GM18502 (cell line): ENCODE measurements at regions not wholly inside any gene's neighbourhood (a gene's known extent, or its start where the extent isn't known, plus 50 kb on each side); places are given as distances from the start of the nearest gene placed in this dataset.
"Not testable (repeated sequence)": the region's sequence is repeated elsewhere in the genome, so short reads cannot be mapped to it uniquely, and the experiment has no call there.

Experiments
- ATAC-seq: cut with Tn5 transposase; IDR thresholded peaks from one replicate; pipeline ENCODE4 v1.9.1; 2021; ENCODE audit warnings: mild to moderate bottlenecking; ENCODE audit not compliant: unreplicated experiment, poor library complexity

DNA sequence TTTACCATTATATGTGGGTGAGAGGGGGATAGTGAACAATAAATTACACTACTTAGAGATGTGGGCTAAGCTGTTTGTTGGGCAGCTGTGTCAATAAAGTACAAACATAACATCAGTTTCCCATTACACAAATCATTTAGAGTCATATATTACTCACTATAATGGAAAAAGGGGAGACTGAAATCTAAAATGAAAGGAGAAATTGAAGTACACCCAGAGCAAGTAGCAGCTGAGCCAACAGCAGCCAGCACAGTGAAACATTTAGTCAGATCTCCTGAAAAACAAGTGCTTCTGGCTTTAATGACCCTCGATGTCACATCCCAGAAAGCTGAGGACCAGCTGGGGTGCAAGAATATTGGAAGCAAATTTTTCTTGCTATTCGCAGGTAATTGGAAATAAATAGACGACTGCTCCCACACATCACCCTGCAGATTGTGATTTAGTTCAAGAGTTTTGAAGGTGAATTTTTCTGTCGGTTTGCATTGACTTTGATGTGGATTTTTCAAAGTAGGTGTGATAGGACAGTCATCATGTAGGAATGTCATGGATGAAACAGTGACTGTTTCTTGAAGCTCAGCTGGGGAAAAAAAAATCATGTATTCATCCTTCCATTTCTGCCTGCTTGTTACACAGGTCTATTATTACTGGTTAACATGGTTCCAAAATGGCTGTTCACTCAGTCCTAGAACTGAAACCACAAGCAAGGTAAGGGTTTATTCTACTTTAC, 1607.3 kb upstream of the CELF4 start:
- no peak for ATAC-seq

DNA sequence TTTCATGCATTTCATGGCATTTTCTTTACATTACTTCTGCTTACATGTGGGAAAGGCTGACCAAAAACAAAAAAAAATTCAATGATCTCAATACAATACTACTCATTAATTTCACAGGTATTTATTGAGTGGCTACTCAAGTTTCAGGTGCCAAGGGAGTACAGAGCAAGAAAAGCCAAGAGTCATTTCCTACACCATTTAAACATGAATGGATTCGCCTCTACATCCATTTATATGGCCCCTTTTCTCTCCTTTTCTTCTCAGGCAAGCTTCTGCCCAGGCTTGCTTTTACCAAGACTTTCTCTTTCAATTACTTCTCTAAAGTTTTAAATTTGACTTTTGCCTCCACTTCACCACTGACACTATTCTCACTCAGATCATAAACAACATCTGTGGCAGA, 1603.1 kb upstream of the CELF4 start:
- no peak for ATAC-seq

DNA sequence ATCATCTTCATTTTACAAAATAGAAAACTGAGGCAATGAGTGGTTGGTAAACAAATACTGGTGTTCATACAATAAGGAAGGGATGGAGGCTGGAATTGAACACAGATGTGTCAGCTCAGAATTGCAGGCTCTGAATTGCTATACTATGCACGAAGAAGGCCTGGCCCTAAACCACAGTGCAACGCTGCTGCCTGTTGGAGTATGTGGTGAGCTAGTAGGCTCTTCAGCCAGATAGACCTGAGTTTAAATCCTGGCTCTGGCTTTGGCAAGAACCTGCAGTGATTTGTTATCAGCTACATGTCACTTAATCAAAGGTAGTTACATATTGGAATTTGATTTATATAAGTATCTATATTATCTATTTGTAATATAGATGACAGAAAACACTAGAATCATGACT, 1602.4 kb upstream of the CELF4 start:
- ATAC-seq: no peak

DNA sequence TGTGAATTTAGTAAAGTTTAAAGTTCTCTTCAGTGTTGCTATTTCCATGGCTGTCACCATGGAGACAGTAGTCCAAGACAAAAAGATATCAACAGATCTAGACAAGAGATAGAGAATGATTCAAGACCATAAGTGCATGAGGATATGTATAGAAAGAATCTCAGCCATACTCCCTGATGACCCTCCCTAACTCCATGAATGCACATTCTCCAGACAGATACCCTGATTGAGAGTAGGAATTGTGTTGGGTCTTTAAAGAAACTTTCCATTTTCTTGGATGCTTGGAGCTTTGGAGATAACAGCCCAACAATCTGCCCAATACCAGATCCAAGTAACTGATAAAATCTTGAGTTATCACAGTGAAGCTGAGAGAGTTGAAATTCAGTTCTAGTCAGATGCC, 1601.2 kb upstream of the CELF4 start:
- no peak for ATAC-seq

DNA sequence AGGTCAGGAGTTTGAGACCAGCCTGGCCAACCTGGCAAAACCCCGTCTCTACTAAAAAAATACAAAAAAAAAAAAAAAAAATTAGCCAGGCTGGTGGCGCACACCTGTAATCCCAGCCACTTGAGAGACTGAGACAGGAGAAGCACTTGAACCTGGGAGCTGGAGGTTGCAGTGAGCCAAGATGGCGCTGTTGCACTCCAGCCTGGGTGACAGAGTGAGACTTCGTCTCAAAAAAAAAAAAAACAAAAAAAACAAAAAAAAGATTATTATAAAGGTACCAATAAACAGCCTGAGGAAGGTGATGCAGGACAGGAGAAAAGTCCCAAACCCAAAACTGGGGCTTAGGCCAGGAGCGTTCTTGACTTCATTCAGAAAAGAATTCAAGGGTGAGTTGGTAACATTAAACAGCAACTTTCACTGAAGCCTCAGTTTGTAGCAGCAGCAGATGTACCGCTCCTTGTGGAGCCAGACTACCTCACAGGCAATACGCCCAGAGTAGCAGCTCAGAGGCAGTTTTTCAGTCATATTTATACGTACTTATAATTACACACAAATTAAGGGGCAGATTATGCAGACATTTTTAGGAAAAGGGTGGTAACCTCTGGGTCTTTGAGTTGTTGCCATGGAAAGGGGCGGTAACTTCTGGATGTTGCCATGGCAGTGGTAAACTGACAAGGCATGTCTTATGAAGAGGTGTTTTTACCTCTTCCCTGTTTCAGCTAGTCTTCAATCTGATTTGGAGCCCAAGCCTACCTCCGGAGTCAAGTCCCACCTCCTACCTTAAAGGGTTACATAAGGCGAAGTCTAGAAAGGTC, 1596.6 kb upstream of the CELF4 start:
- no peak for ATAC-seq

DNA sequence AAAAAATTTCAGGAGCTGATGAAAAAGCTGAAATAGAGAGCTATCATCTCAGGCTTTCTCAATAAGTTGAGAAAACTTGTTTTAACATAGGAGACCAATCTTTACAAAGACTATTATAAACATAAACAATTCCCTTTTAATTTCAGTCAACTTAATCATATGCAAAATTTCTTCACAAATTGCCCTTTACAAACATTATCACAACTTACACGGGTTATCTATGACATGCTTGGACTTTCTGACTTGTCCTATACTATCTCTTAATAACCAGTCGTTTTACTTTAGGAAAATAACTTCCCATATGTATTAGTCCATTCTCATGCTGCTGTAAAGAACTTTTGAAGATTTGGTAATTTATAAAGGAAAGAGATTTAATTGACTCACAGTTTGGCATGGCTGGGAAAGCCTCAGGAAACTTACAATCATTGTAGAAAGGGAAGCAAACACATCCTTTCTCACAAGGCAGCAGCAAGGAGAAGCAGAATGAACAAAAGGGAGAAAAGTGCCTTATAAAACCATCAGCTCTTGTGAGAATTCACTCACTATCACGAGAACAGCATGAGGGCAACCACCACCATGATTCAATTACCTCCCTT, 1583.7 kb upstream of the CELF4 start:
- no peak for ATAC-seq

DNA sequence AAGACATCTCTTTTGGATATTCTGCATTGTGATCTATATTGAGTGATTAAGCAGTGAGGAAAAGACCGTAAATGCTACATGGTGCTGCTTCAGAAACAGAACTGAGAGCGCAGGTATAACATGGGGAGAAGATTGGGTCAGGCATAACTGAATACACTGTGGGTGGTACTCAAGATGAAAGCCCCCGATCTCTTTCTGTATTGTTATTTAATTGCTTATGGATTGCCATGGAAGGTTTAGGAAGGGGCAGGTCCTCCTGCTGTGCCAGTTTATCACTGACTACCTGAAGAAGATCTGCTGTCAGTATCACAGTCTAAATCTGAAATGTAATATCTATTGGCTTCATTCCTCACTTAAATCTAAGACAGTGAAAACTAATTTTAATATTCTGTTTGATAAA, 1568.7 kb upstream of the CELF4 start:
- no peak for ATAC-seq

DNA sequence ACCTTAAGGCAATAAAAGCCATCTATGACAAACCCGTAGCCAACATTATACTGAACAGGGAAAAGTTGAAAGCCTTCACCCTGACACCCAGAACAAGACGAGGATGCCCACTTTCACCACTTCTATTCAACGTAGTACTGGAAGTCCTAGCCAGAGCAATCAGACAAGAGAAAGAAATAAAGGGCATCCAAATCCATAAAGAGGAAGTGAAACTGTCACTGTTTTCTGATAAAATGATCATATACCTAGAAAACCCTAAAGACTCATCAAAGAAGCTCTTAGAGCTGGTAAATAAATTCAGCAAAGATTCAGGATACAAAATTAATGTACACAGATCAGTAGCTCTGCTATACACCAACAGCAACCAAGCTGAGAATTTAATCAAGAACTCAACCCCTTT, 1561.9 kb upstream of the CELF4 start:
- ATAC-seq: not testable (repeated sequence)

DNA sequence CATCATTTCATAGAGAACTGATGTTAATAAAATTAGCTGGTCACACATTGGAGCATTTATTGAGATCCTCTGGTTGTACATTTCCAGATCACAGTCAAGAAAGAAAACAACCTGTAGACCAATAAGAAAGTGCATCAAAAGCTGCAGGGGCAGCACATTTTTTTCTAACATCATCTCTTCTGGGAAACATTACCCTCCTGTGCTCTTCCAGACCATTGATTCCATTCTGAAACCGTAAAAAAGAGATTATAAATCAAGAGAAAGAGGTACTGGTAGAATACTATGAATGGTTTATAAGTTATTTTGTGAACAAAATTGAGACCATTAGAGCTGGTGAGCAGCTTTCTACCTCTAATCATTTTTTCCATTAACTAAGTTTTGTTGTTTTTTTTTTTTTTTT, 1548.2 kb upstream of the CELF4 start:
- ATAC-seq: no peak

DNA sequence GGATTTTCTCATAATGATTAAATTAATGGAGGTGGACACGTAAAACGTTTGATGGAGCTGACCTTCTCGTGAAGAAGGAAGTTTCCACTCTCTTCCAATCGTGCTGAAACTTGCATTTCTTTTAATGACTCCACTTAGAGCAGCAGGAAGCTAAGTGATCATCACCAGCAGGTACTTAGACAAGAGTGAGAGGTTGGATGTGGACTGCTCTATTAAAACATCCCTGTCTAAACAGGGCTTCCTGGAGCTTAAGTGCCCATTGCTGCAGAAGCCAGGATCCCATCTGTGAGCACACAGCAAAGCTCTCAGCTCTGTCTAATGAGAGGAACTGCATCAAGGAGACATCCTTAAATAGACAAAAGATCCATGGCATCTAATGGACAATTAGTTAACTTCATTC, 1539.5 kb upstream of the CELF4 start:
- no peak for ATAC-seq

DNA sequence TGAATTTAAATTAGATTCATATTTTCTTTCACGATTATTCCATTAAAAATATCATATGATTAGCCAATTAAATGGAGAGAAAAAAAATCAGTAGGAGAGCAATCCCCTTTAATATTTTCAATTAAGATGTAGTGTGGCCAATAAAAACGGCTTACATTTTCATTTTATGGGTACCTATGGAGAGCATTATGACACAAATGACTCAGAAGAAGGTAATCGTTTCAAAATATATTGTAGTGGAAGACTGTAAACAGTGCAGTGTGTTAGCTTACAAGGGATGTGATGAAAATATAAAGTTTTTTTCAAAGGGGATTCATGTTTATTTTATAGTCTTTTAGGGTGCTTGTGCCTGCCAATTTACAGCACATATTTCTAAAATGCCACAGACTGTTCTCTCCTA, 1507.4 kb upstream of the CELF4 start:
- ATAC-seq: no peak

DNA sequence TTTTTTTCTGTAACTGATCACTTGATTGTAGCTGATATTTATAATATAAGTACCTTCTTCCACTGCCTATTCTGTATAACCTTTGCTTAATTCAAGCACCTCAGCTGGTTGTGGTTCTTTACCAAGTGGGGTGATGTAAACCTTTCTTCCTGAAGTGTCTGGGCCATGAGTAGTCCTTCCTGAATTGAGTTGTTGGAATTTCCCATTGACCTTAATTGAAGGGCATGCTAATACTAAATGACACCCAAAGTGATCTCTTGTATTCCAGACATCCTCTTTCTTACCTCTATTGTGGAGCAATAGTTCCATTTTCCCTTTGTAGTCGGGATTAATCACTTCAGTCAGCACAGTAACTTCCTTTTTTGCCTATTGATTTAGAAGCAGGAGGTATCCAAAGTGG, 1496.8 kb upstream of the CELF4 start:
- no peak for ATAC-seq

DNA sequence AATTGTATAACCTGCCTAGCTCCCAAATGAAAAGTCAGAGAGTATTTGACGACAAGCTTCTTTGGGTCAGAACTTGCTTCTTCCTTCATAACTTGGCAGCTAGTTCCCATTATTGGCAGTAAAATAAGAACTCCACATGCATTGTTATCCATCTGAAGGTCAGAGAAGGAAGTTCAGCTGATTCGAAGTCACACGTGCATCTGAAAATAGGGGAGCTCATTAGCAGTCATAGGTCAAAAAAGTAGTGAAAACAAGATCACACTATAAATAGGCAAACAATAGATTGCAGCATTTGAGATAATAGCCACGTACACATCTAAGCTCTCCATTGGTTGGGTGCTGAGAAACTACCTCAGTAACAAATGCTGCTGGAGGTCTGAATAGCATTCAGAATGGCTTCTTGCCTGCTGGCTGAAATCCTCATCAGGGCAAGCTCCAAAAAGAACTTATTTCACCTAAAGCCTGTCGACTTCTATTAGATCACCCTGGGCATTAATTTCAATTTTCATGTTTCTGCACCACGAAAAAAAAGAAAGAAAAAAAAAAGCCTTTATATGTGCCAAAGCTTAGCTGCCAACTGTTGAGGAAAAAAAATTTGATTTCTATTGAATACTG, 1492.9 kb upstream of the CELF4 start:
- no peak for ATAC-seq

DNA sequence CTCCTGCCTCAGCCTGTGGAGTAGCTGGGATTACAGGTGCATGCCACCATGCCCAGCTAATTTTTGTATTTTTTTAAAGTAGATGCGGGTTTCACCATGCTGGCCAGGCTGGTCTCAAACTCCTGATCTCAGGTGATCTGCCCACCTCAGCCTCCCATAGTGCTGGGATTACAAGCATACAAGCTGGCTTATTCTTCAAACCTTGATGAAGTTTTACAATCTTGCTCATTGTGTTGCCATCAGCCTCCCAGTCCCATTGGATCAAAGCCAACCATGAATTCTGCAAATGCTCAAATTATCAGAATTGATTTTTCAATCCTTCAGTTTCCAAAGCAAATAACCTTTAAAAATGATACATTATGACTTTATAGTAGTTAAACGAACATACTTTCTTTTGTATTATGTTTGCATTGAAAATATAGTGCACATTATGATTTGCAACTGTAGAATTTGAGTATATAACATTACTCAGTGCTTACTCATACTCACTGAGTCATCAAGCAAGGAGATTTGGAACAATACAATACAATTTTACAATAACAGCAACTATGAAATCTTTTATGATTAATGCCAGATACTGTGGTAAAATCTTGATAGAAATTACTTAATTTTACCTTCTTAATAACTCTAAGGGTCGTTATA, 1491.9 kb upstream of the CELF4 start:
- no peak for ATAC-seq

DNA sequence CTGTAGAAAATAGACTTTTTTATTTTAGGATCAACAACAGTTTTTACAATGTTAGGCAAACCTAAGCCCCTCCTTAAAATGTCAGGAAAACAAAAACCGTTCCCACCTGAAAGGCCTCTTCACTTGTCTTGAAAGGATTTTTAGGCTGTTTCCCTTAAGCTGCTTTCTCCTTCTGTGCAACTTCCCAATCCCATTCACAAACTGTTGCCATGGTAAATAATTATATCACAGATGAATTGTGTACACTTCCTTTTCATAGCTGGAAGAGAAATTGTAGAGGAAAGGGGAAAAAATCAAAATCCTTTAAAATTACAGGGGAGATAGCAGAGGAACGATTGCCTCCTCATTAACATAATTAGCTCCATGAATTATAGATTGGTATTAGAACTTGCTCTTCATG, 1488.0 kb upstream of the CELF4 start:
- no peak for ATAC-seq

DNA sequence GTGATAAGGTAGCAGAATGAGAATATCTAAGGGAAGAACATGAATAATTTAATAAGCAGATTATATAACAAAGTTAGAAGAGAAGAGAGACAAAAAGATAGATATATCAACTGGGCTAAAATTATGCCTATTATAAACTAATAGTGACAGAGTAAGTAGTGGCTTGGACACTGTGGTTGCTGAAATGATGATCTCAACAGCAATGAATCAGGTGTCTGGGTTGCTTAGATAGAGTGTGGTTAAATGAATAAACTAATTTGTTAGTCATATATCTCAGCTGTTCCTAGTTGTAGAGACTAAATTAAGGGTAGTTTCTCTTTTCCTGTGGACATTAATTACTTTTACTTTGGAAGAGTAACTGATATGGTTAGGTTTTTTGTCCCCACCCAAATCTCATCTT, 1485.4 kb upstream of the CELF4 start:
- no peak for ATAC-seq

DNA sequence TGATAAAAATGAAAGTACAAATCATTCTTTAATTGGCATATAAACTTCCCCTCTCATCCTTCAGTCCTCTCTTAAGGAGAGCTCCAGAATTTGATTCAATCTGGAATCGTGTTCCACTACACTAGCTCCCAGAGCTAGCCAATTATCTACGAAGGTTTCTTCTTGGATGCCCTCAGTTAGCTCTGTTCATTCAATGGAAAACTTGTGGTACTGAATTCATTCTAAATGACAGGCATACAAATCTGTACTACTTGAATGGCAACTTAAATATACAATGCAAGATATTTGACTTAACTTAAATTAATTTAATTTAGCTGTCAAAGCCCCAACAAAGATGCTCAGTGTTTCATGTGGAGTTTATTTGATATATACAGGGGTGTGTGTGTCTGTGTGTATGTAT, 1474.2 kb upstream of the CELF4 start:
- no peak for ATAC-seq

DNA sequence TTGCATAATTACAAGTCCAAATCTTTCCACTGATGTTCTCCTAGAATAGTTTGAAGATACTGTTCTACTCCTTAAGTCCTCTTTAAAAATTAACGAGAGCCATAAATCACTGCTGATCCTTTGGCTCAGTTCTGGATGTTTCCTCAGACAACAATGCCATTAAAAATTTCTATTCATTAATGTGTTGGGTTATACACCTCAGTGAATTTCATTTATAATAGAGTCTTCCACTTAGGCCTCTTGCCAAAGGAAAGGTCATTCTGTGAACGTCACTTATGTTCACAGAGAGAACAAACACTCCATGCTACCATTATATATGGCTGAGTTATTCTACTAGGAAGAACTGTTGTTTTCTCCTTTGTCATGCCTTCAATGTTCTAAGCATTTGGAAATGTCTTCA, 1472.3 kb upstream of the CELF4 start:
- ATAC-seq: no peak

DNA sequence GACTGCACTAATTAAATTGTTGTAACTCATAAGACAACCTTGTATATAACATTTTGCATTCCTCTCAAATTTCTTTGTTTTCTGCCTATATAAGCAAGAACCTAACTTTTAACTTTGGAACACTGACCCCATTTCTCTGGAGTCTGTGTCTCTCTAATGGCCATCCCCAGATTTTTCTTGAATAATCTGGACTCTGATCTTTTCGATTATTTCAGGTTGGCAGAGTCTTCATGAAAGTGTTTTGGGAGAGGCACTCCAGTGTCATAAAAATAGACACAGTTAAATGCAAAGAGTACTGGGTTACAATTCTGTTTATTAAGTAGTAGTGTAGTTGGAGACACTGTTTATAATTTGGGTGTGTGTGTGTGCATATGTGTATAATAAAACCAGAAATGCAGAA, 1467.7 kb upstream of the CELF4 start:
- no peak for ATAC-seq

DNA sequence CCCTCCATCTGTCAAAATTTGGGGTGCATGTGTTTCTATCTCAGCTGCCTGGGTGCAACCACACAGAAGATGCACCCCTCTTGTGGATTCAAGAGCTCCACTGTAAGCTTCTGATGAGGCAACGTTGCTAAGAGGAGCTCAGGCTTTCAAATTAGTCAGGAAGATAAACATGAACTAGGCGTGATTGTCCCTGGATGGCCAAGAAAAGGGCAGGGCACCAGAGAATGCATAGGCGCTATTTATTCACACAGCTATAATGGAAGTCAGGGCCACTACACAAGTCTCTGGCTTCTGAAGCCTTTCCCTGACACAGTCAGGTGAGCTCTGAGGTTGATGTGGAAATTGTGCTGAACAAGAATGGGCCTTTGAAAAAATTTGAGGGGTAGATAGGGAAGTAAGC, 1466.0 kb upstream of the CELF4 start:
- no peak for ATAC-seq
